ENCODE measurements at regions not wholly inside any gene's neighbourhood (a gene's known extent, or its start where the extent isn't known, plus 50 kb on each side); places are given as distances from the start of the nearest gene placed in this dataset.
A peak's percentile ranks its signal among the peaks of the same experiment; 100 is the strongest.

DNA sequence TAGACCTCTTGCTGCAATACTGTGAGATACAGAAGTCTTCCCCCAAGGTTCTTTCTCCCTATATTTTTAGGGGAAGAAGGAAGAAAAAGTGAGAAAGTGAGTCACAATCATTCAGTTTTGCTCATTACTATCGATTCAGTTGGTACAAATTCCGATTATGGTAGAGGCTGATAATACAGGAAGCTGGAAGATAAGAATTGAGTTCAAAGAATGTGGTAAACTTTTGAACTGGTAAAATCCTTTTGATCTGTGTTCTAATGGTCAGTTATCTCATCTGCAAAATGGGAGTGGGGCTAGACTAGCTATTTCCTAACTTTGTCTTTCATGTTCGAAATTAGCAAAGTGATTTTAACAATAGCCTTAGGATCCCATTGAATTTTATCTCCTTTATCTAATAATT is 101.4 kb upstream of the FAT1 start (continued):
- TF ChIP-seq, protein P1, sequence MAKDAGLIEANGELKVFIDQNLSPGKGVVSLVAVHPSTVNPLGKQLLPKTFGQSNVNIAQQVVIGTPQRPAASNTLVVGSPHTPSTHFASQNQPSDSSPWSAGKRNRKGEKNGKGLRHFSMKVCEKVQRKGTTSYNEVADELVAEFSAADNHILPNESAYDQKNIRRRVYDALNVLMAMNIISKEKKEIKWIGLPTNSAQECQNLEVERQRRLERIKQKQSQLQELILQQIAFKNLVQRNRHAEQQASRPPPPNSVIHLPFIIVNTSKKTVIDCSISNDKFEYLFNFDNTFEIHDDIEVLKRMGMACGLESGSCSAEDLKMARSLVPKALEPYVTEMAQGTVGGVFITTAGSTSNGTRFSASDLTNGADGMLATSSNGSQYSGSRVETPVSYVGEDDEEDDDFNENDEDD (CRISPR knock-in tag; IDR thresholded peaks at IDR 0.05; ENCODE audit: borderline replicate concordance) = no peak

DNA sequence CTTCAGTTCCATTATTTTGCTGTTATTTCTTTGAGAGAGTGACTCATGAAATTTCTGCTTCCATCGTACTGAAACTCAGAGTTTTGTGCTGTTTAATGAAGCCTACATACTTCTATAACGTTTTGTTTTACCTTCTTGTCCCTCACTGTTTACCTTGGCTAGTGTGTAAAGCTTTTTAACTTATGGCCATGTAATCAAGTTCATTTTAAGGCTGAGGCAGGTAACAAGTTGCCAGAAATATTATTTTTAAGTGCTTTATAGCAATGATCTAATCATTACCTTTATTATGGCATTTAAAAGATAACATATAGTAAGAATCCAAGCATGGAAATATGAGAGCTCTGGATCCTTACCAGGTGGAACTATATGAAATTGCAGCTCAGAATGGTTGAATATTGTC is 102.3 kb upstream of the FAT1 start:
- TF ChIP-seq, protein P2, sequence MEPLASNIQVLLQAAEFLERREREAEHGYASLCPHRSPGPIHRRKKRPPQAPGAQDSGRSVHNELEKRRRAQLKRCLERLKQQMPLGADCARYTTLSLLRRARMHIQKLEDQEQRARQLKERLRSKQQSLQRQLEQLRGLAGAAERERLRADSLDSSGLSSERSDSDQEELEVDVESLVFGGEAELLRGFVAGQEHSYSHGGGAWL (CRISPR knock-in tag; IDR thresholded peaks at IDR 0.05) = no peak
- TF ChIP-seq HMG20A (CRISPR knock-in tag; IDR thresholded peaks at IDR 0.05; ENCODE audit: borderline replicate concordance) = peak; percentile 20; the same call in 1 of the 2 replicates
- TF ChIP-seq HDAC2 (CRISPR knock-in tag; IDR thresholded peaks at IDR 0.05) = no peak
- TF ChIP-seq, protein P3, sequence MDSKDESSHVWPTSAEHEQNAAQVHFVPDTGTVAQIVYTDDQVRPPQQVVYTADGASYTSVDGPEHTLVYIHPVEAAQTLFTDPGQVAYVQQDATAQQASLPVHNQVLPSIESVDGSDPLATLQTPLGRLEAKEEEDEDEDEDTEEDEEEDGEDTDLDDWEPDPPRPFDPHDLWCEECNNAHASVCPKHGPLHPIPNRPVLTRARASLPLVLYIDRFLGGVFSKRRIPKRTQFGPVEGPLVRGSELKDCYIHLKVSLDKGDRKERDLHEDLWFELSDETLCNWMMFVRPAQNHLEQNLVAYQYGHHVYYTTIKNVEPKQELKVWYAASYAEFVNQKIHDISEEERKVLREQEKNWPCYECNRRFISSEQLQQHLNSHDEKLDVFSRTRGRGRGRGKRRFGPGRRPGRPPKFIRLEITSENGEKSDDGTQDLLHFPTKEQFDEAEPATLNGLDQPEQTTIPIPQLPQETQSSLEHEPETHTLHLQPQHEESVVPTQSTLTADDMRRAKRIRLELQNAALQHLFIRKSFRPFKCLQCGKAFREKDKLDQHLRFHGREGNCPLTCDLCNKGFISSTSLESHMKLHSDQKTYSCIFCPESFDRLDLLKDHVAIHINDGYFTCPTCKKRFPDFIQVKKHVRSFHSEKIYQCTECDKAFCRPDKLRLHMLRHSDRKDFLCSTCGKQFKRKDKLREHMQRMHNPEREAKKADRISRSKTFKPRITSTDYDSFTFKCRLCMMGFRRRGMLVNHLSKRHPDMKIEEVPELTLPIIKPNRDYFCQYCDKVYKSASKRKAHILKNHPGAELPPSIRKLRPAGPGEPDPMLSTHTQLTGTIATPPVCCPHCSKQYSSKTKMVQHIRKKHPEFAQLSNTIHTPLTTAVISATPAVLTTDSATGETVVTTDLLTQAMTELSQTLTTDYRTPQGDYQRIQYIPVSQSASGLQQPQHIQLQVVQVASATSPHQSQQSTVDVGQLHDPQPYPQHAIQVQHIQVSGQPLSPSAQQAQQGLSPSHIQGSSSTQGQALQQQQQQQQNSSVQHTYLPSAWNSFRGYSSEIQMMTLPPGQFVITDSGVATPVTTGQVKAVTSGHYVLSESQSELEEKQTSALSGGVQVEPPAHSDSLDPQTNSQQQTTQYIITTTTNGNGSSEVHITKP (CRISPR knock-in tag; IDR thresholded peaks at IDR 0.05; ENCODE audit: low read depth) = no peak

More for the DNA sequence above, 102.3 kb upstream of the FAT1 start:
- in situ Hi-C loops (cut with HindIII; ENCODE audit: extremely low pct_ligation_motif_present, low pct_unique_long_range_greater_than_20kb) = no loop called here
- no TSS peak for BruUV-seq (replicated peaks)
- Histone ChIP-seq H4K20me1 (ENCODE audit: insufficient read depth, low read length) (no peaks in the 10 kb centered on the region), H3K4me2 (ENCODE audit: low read depth, low read length) (peak overlapping the region; percentile 22; the same call in 1 of the 2 replicates), H3K9ac (ENCODE audit: insufficient read depth, low read depth, low read length) (no peak overlapping the region), H3K9me3 (ENCODE audit: low read length) (no peaks in the 10 kb centered on the region), H3K27ac (ENCODE audit: extremely low read length, insufficient read depth, low read length) (no peak overlapping the region), H3K4me3 (replicated peaks in 1 of 3; ENCODE audit: insufficient read depth in 1 of 3, low read depth in 2 of 3, low read length in 3 of 3) (no peak overlapping the region), H3K36me3 (replicated peaks in 1 of 2; ENCODE audit: control insufficient read depth in 1 of 2, insufficient read depth in 2 of 2, low read length in 2 of 2) (no peaks in the 10 kb centered on the region), H3K27me3 (ENCODE audit: control insufficient read depth in 1 of 2, insufficient read depth in 2 of 2, low read length in 2 of 2) (no peaks in the 10 kb centered on the region), H3K4me1 (ENCODE audit: insufficient read depth, low read length) (peaks cover 81% of the 10 kb centered on the region), H2AFZ (ENCODE audit: low read length) (no peak overlapping the region), H3K79me2 (ENCODE audit: insufficient read depth, low read length) (no peaks in the 10 kb centered on the region)
- intact Hi-C loops (cut with micrococcal nuclease; ENCODE audit: unreplicated experiment) = loop anchor here (5.0 kb wide), 1 partner anchor 99 kb away; no protein-coding TSS in a partner anchor
- 18% methylated on average over 2 of the region's 2 CpGs for WGBS (ENCODE audit: low lambda C conversion rate)
- DNase-seq (ENCODE audit: low spot score) (no peak), FAIRE-seq (no peak), ATAC-seq (no peak)
- ChIA-PET POLR2A (no interaction called here), CTCF (ENCODE audit: low intra/inter-chr PET ratio, low total read pairs) (no interaction called here)
